ENCODE measurements at regions not wholly inside any gene's neighbourhood (a gene's known extent, or its start where the extent isn't known, plus 50 kb on each side); places are given as distances from the start of the nearest gene placed in this dataset.

- no peaks in the 10 kb centered on the region for H3K36me3 Mint-ChIP-seq
- no peaks in the 10 kb centered on the region for H3K27me3 Mint-ChIP-seq
- H3K4me3 Mint-ChIP-seq: no peak overlapping the region
- peaks cover 5% of the 10 kb centered on the region for H3K9me3 Mint-ChIP-seq
- TF ChIP-seq CTCF (conservative IDR thresholded peaks at IDR 0.05): no peak
- H3K4me1 Mint-ChIP-seq (ENCODE audit: unreplicated experiment): no peaks in the 10 kb centered on the region
- H3K27ac Mint-ChIP-seq: no peak overlapping the region
- DNase-seq (ENCODE audit: extremely low spot score, unreplicated experiment): no peak
Measured at GRCh38 chr4:106676173-106676921, 307.8 kb upstream of the GIMD1 start.

GRCh38 chr4:106671716-106672115 is 303.1 kb upstream of the GIMD1 start:
- H3K27ac Mint-ChIP-seq: no peak overlapping the region
- no peak overlapping the region for H3K4me3 Mint-ChIP-seq
- no peaks in the 10 kb centered on the region for H3K36me3 Mint-ChIP-seq
- H3K27me3 Mint-ChIP-seq: peaks cover 3% of the 10 kb centered on the region
- H3K9me3 Mint-ChIP-seq: no peaks in the 10 kb centered on the region
- DNase-seq (ENCODE audit: extremely low spot score, unreplicated experiment): no peak
- H3K4me1 Mint-ChIP-seq (ENCODE audit: unreplicated experiment): no peaks in the 10 kb centered on the region
- no peak for TF ChIP-seq CTCF (conservative IDR thresholded peaks at IDR 0.05)

GRCh38 chr4:106670976-106671375 is 302.4 kb upstream of the GIMD1 start:
- DNase-seq (ENCODE audit: extremely low spot score, unreplicated experiment): no peak
- TF ChIP-seq CTCF (conservative IDR thresholded peaks at IDR 0.05): no peak
- H3K4me3 Mint-ChIP-seq: no peak overlapping the region
- no peaks in the 10 kb centered on the region for H3K9me3 Mint-ChIP-seq
- peaks cover 3% of the 10 kb centered on the region for H3K27me3 Mint-ChIP-seq
- H3K36me3 Mint-ChIP-seq: no peaks in the 10 kb centered on the region
- no peak overlapping the region for H3K27ac Mint-ChIP-seq
- H3K4me1 Mint-ChIP-seq (ENCODE audit: unreplicated experiment): no peaks in the 10 kb centered on the region

GRCh38 chr4:106659371-106659770 is 290.8 kb upstream of the GIMD1 start:
- Mint-ChIP-seq H3K9me3 (no peaks in the 10 kb centered on the region), H3K27me3 (no peaks in the 10 kb centered on the region), H3K4me3 (no peak overlapping the region), H3K36me3 (no peaks in the 10 kb centered on the region), H3K4me1 (ENCODE audit: unreplicated experiment) (no peaks in the 10 kb centered on the region), H3K27ac (no peak overlapping the region)
- no peak for TF ChIP-seq CTCF (conservative IDR thresholded peaks at IDR 0.05)
- DNase-seq (ENCODE audit: extremely low spot score, unreplicated experiment): no peak

GRCh38 chr4:106652095-106652494 is 283.5 kb upstream of the GIMD1 start:
- H3K27me3 Mint-ChIP-seq: no peaks in the 10 kb centered on the region
- H3K36me3 Mint-ChIP-seq: no peaks in the 10 kb centered on the region
- DNase-seq (ENCODE audit: extremely low spot score, unreplicated experiment): no peak
- H3K4me1 Mint-ChIP-seq (ENCODE audit: unreplicated experiment): no peaks in the 10 kb centered on the region
- H3K27ac Mint-ChIP-seq: no peak overlapping the region
- H3K4me3 Mint-ChIP-seq: no peak overlapping the region
- TF ChIP-seq CTCF (conservative IDR thresholded peaks at IDR 0.05): no peak
- peaks cover 8% of the 10 kb centered on the region for H3K9me3 Mint-ChIP-seq

Data from type B pancreatic cell (in vitro differentiated cells).